ENCODE measurements at regions not wholly inside any gene's neighbourhood (a gene's known extent, or its start where the extent isn't known, plus 50 kb on each side); places are given as distances from the start of the nearest gene placed in this dataset.

GRCh38 chr9:116059466-116059865 lies 94.1 kb upstream of the PAPPA start:
- Histone ChIP-seq H3K36me3 (ENCODE audit: control insufficient read depth, insufficient read depth, low read length) (no peaks in the 10 kb centered on the region), H3K9me3 (ENCODE audit: control insufficient read depth, insufficient read depth, low read depth, low read length) (no peaks in the 10 kb centered on the region), H3K9ac (ENCODE audit: low read length) (no peak overlapping the region), H3K27ac (ENCODE audit: low read depth, low read length) (no peak overlapping the region), H3K4me3 (ENCODE audit: low read depth, low read length) (no peak overlapping the region), H3K4me1 (ENCODE audit: control insufficient read depth, insufficient read depth, low read length) (no peaks in the 10 kb centered on the region), H3K27me3 (ENCODE audit: control insufficient read depth, insufficient read depth, low read length) (no peaks in the 10 kb centered on the region)

GRCh38 chr9:116060631-116061030 lies 93.0 kb upstream of the PAPPA start:
- no peaks in the 10 kb centered on the region for H3K36me3 ChIP-seq (ENCODE audit: control insufficient read depth, insufficient read depth, low read length)
- H3K27ac ChIP-seq (ENCODE audit: low read depth, low read length): no peak overlapping the region
- H3K27me3 ChIP-seq (ENCODE audit: control insufficient read depth, insufficient read depth, low read length): no peaks in the 10 kb centered on the region
- H3K9me3 ChIP-seq (ENCODE audit: control insufficient read depth, insufficient read depth, low read depth, low read length): no peaks in the 10 kb centered on the region
- H3K4me3 ChIP-seq (ENCODE audit: low read depth, low read length): no peak overlapping the region
- no peaks in the 10 kb centered on the region for H3K4me1 ChIP-seq (ENCODE audit: control insufficient read depth, insufficient read depth, low read length)
- H3K9ac ChIP-seq (ENCODE audit: low read length): no peak overlapping the region

- Histone ChIP-seq H3K36me3 (ENCODE audit: control insufficient read depth, insufficient read depth, low read length) (no peaks in the 10 kb centered on the region), H3K9me3 (ENCODE audit: control insufficient read depth, insufficient read depth, low read depth, low read length) (no peaks in the 10 kb centered on the region), H3K9ac (ENCODE audit: low read length) (no peak overlapping the region), H3K27me3 (ENCODE audit: control insufficient read depth, insufficient read depth, low read length) (no peaks in the 10 kb centered on the region), H3K4me1 (ENCODE audit: control insufficient read depth, insufficient read depth, low read length) (no peaks in the 10 kb centered on the region), H3K4me3 (ENCODE audit: low read depth, low read length) (no peak overlapping the region), H3K27ac (ENCODE audit: low read depth, low read length) (no peak overlapping the region)
Measured at GRCh38 chr9:116061546-116062205, 91.9 kb upstream of the PAPPA start.

- Histone ChIP-seq H3K9ac (ENCODE audit: low read length) (no peak overlapping the region), H3K36me3 (ENCODE audit: control insufficient read depth, insufficient read depth, low read length) (no peaks in the 10 kb centered on the region), H3K27ac (ENCODE audit: low read depth, low read length) (no peak overlapping the region), H3K27me3 (ENCODE audit: control insufficient read depth, insufficient read depth, low read length) (no peaks in the 10 kb centered on the region), H3K9me3 (ENCODE audit: control insufficient read depth, insufficient read depth, low read depth, low read length) (no peaks in the 10 kb centered on the region), H3K4me1 (ENCODE audit: control insufficient read depth, insufficient read depth, low read length) (no peaks in the 10 kb centered on the region), H3K4me3 (ENCODE audit: low read depth, low read length) (no peak overlapping the region)
Measured at GRCh38 chr9:116062206-116062550, 91.4 kb upstream of the PAPPA start.

- H3K4me3 ChIP-seq (ENCODE audit: low read depth, low read length): no peak overlapping the region
Measured at GRCh38 chr9:116064970-116065369, 88.6 kb upstream of the PAPPA start.

GRCh38 chr9:116066221-116066620 lies 87.4 kb upstream of the PAPPA start:
- Histone ChIP-seq H3K27me3 (ENCODE audit: control insufficient read depth, insufficient read depth, low read length) (no peaks in the 10 kb centered on the region), H3K27ac (ENCODE audit: low read depth, low read length) (no peak overlapping the region), H3K9me3 (ENCODE audit: control insufficient read depth, insufficient read depth, low read depth, low read length) (no peaks in the 10 kb centered on the region), H3K4me3 (ENCODE audit: low read depth, low read length) (no peak overlapping the region), H3K9ac (ENCODE audit: low read length) (no peak overlapping the region), H3K36me3 (ENCODE audit: control insufficient read depth, insufficient read depth, low read length) (no peaks in the 10 kb centered on the region), H3K4me1 (ENCODE audit: control insufficient read depth, insufficient read depth, low read length) (no peaks in the 10 kb centered on the region)

More at GRCh38 chr9:116064970-116065369, 88.6 kb upstream of the PAPPA start:
- Histone ChIP-seq H3K9ac (ENCODE audit: low read length) (no peak overlapping the region), H3K27me3 (ENCODE audit: control insufficient read depth, insufficient read depth, low read length) (no peaks in the 10 kb centered on the region), H3K9me3 (ENCODE audit: control insufficient read depth, insufficient read depth, low read depth, low read length) (no peaks in the 10 kb centered on the region), H3K4me1 (ENCODE audit: control insufficient read depth, insufficient read depth, low read length) (no peaks in the 10 kb centered on the region), H3K27ac (ENCODE audit: low read depth, low read length) (no peak overlapping the region), H3K36me3 (ENCODE audit: control insufficient read depth, insufficient read depth, low read length) (no peaks in the 10 kb centered on the region)

- Histone ChIP-seq H3K9ac (ENCODE audit: low read length) (no peak overlapping the region), H3K27ac (ENCODE audit: low read depth, low read length) (no peak overlapping the region), H3K4me3 (ENCODE audit: low read depth, low read length) (no peak overlapping the region)
Measured at GRCh38 chr9:116067566-116067965, 86.0 kb upstream of the PAPPA start.

GRCh38 chr9:116070256-116070914 lies 83.2 kb upstream of the PAPPA start:
- Histone ChIP-seq H3K4me3 (ENCODE audit: low read depth, low read length) (no peak overlapping the region), H3K4me1 (ENCODE audit: control insufficient read depth, insufficient read depth, low read length) (no peaks in the 10 kb centered on the region), H3K27me3 (ENCODE audit: control insufficient read depth, insufficient read depth, low read length) (no peaks in the 10 kb centered on the region), H3K9ac (ENCODE audit: low read length) (no peak overlapping the region), H3K9me3 (ENCODE audit: control insufficient read depth, insufficient read depth, low read depth, low read length) (no peaks in the 10 kb centered on the region), H3K36me3 (ENCODE audit: control insufficient read depth, insufficient read depth, low read length) (no peaks in the 10 kb centered on the region), H3K27ac (ENCODE audit: low read depth, low read length) (no peak overlapping the region)

More at GRCh38 chr9:116067566-116067965, 86.0 kb upstream of the PAPPA start:
- Histone ChIP-seq H3K9me3 (ENCODE audit: control insufficient read depth, insufficient read depth, low read depth, low read length) (no peaks in the 10 kb centered on the region), H3K27me3 (ENCODE audit: control insufficient read depth, insufficient read depth, low read length) (no peaks in the 10 kb centered on the region), H3K36me3 (ENCODE audit: control insufficient read depth, insufficient read depth, low read length) (no peaks in the 10 kb centered on the region), H3K4me1 (ENCODE audit: control insufficient read depth, insufficient read depth, low read length) (no peaks in the 10 kb centered on the region)

GRCh38 chr9:116072046-116072445 lies 81.5 kb upstream of the PAPPA start:
- no peak overlapping the region for H3K4me3 ChIP-seq (ENCODE audit: low read depth, low read length)
- H3K27me3 ChIP-seq (ENCODE audit: control insufficient read depth, insufficient read depth, low read length): no peaks in the 10 kb centered on the region
- no peaks in the 10 kb centered on the region for H3K9me3 ChIP-seq (ENCODE audit: control insufficient read depth, insufficient read depth, low read depth, low read length)
- H3K4me1 ChIP-seq (ENCODE audit: control insufficient read depth, insufficient read depth, low read length): no peaks in the 10 kb centered on the region
- no peaks in the 10 kb centered on the region for H3K36me3 ChIP-seq (ENCODE audit: control insufficient read depth, insufficient read depth, low read length)
- no peak overlapping the region for H3K27ac ChIP-seq (ENCODE audit: low read depth, low read length)
- H3K9ac ChIP-seq (ENCODE audit: low read length): no peak overlapping the region

- no peak overlapping the region for H3K4me3 ChIP-seq (ENCODE audit: low read depth, low read length)
- H3K4me1 ChIP-seq (ENCODE audit: control insufficient read depth, insufficient read depth, low read length): no peaks in the 10 kb centered on the region
- no peaks in the 10 kb centered on the region for H3K9me3 ChIP-seq (ENCODE audit: control insufficient read depth, insufficient read depth, low read depth, low read length)
- H3K36me3 ChIP-seq (ENCODE audit: control insufficient read depth, insufficient read depth, low read length): no peaks in the 10 kb centered on the region
- H3K27ac ChIP-seq (ENCODE audit: low read depth, low read length): no peak overlapping the region
- no peak overlapping the region for H3K9ac ChIP-seq (ENCODE audit: low read length)
- no peaks in the 10 kb centered on the region for H3K27me3 ChIP-seq (ENCODE audit: control insufficient read depth, insufficient read depth, low read length)
Measured at GRCh38 chr9:116073826-116074225, 79.8 kb upstream of the PAPPA start.

GRCh38 chr9:116074658-116075057 lies 78.9 kb upstream of the PAPPA start:
- no peak overlapping the region for H3K4me3 ChIP-seq (ENCODE audit: low read depth, low read length)
- H3K27me3 ChIP-seq (ENCODE audit: control insufficient read depth, insufficient read depth, low read length): no peaks in the 10 kb centered on the region
- H3K9me3 ChIP-seq (ENCODE audit: control insufficient read depth, insufficient read depth, low read depth, low read length): no peaks in the 10 kb centered on the region
- no peaks in the 10 kb centered on the region for H3K4me1 ChIP-seq (ENCODE audit: control insufficient read depth, insufficient read depth, low read length)
- no peak overlapping the region for H3K27ac ChIP-seq (ENCODE audit: low read depth, low read length)
- no peak overlapping the region for H3K9ac ChIP-seq (ENCODE audit: low read length)
- no peaks in the 10 kb centered on the region for H3K36me3 ChIP-seq (ENCODE audit: control insufficient read depth, insufficient read depth, low read length)

Data from HUES6 (cell line).